ENCODE measurements at regions not wholly inside any gene's neighbourhood (a gene's known extent, or its start where the extent isn't known, plus 50 kb on each side); places are given as distances from the start of the nearest gene placed in this dataset.

DNA sequence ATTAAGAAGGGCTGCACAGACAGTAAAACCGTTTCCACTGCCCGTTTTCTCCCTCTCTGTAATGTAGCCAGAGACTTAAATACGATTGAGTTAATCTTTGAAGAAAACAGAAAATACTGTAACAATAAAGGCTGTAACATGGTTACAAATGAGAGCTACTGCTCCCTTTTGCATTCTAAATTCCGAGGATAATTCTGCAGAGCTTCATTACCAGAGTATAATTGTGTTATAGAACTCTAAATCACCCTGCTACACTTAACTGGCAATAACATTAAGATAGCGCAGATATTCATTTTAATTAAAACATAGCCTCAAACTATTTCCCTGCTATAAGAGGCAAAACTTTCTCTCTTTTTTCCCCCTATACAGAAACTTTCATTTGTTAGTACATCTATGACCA is 283.7 kb upstream of the BRINP1 start:
- no peak overlapping the region for H3K27ac ChIP-seq
- TF ChIP-seq, protein P1, sequence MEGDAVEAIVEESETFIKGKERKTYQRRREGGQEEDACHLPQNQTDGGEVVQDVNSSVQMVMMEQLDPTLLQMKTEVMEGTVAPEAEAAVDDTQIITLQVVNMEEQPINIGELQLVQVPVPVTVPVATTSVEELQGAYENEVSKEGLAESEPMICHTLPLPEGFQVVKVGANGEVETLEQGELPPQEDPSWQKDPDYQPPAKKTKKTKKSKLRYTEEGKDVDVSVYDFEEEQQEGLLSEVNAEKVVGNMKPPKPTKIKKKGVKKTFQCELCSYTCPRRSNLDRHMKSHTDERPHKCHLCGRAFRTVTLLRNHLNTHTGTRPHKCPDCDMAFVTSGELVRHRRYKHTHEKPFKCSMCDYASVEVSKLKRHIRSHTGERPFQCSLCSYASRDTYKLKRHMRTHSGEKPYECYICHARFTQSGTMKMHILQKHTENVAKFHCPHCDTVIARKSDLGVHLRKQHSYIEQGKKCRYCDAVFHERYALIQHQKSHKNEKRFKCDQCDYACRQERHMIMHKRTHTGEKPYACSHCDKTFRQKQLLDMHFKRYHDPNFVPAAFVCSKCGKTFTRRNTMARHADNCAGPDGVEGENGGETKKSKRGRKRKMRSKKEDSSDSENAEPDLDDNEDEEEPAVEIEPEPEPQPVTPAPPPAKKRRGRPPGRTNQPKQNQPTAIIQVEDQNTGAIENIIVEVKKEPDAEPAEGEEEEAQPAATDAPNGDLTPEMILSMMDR (conservative IDR thresholded peaks at IDR 0.05): no peak

DNA sequence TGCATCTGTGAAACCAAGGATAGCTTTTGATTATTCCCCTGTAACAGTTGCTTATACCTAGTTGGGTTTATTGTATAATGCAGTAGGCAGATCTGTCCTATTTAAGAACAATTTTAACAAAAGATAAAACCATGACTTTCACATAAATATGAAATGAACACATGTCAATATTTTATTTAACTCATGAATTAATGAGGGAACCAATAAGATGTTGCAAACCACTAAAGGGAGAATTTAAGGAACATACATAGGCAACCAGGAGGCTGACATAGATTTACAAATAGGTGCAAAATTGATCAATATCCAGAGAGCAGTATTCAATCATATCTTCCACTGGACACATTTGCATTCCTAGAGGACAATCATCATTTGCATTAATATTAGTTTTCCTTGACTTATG is 280.0 kb upstream of the BRINP1 start:
- H3K27ac ChIP-seq: no peak overlapping the region
- TF ChIP-seq, protein P1 (conservative IDR thresholded peaks at IDR 0.05): no peak

DNA sequence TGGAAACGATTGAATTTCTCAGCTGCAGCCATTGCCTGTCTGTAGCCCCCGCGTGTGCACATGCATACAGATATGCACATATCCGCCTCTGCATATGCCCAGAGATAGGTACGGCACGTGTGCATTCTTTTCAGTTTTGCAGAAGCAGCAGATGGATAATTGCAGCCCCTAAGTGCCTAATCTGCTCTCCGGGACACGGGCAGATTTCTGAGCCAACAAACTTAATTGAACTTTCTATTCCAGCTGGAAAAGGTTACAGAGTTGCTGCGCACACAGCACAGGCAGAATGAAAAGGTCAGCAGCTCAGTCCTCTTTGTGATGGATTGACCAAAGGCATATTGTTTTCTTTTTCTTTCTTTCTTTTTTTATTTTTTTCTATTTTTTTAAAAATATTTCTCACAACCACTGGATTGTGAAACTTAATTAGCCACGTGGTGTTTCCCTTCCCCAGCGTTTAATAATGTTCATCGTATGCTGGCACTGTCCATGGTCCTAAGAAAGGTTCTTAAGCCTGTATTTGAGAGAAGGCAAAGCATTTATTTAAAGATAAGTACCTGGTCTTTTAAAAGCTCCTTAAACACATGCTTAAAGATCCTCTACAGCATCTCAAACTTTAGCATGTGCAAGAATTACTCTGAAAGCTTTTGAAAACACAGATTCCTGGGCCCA is 270.2 kb upstream of the BRINP1 start:
- TF ChIP-seq, protein P1 (conservative IDR thresholded peaks at IDR 0.05): no peak
- no peak overlapping the region for H3K27ac ChIP-seq

DNA sequence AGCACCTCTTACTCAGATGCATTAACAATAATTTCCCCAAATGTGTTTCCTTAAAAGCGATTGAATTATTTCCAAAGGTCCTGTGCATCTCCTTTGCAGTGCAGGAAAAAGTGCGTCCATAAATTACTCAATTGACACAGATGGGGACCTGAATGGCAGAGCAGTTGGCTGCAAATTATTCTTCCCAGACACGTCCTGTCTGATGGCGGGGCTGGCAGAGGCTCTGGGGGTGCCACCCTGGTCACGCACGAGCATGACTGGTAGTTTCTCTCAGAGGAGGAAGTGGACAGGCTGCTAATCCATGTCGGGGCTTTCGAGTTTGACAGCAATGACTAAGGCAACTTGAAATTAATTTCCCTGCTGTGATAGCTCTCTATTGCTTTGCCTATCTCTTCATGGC is 264.8 kb upstream of the BRINP1 start:
- H3K27ac ChIP-seq: no peak overlapping the region
- TF ChIP-seq, protein P1 (conservative IDR thresholded peaks at IDR 0.05): no peak

DNA sequence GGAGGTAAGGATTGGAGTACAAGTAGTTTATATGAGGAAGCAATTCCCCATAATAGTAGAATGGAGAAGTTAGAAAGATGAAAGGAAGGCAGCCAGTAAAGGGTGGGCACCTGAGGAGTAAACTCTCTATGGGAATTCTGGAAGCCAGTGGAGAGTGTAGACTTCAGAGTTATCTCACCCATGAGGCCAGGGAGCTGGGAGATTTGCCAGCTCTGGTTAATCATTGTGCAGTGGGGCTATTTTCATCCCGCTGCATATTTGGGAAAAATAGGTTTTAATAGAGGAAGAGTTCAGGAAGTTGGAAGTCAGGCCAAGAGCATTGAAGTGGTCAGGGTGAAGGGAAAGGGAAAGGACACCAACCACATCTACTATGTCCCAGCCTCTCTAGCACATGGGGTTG is 242.3 kb upstream of the BRINP1 start:
- TF ChIP-seq, protein P1 (conservative IDR thresholded peaks at IDR 0.05): no peak
- peak overlapping the region; percentile 4; the same call in 1 of the 2 replicates for H3K27ac ChIP-seq

DNA sequence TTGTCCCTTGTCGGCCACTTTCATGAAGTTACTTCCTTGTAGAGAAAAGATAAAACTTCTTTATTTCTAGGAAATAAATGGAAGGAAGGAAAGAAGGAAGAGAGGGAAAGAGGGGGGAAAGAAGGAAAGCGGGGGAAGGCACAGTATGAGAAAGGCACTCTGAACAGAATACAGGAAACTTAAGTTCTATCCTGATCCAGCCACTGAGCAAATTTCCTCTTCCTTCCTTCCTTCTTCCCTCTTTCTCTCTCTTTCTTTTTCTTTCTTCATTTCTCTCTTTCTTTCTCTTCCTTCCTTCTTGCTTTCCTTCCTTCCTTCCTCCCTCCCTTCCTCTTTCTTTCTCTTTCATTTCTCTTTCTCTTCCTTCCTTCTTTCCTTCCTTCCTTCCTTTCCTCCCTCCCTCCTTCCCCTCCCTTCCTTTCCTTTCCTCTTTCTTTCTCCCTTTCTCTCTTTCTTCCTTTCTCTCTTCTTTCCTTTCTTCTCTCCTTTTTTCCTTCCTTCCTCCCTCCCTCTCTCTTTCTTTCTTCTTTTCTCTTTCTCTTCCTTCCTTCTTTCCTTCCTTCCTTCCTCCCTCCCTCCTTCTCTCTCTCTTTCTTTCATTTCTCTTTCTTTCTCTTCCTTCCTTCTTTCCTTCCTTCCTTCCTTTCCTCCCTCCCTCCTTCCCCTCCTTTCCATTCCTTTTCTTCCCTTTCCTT is 240.2 kb upstream of the BRINP1 start:
- TF ChIP-seq, protein P1 (conservative IDR thresholded peaks at IDR 0.05): no peak
- no peak overlapping the region for H3K27ac ChIP-seq

DNA sequence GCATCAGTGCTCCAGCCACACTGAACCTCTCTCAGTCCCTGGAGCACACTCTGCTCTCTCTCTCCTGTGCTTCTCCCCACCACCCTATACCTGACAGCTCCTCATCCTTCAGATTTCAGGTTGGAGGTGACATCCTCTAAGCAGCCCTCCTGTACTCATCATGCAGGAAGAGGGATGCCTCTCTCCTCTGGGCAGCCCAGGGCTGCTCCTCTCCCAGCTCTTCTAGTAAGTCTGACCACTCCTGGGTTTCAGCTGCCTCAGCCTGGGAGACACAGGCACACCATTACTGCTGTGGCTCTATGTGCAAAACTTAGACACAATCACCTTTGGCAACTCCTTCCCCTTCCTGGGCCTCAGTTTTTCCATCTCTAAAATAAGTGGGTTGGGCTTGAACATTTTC is 232.4 kb upstream of the BRINP1 start:
- H3K27ac ChIP-seq: no peak overlapping the region
- TF ChIP-seq, protein P1 (conservative IDR thresholded peaks at IDR 0.05): no peak

All from VCaP (cell line).